ENCODE measurements at regions not wholly inside any gene's neighbourhood (a gene's known extent, or its start where the extent isn't known, plus 50 kb on each side); places are given as distances from the start of the nearest gene placed in this dataset.

GRCh38 chr11:26225646-26226045, 106.3 kb upstream of the ANO3 start:
- TF ChIP-seq POLR2AphosphoS5 (IDR thresholded peaks at IDR 0.05): no peak
- TF ChIP-seq CTCF (IDR thresholded peaks at IDR 0.05): no peak
